Fibroblast of lung (primary cell): ENCODE measurements at regions not wholly inside any gene's neighbourhood (a gene's known extent, or its start where the extent isn't known, plus 50 kb on each side); places are given as distances from the start of the nearest gene placed in this dataset.

Experiments used
- DNase-seq, 2 donors: peaks; one replicate each; pipeline versions ENCODE4 v3.0.0 to v3.0.0-alpha.2; 2010; ENCODE audit warnings: low read depth in 2 of 2
- H2AFZ ChIP-seq: 2 replicates; pipeline ENCODE4 v1.5.1; 2012; ENCODE audit warnings: low read length, control low read depth, inconsistent platforms
- H3K27ac ChIP-seq: 2 replicates; pipeline ENCODE4 v1.5.1; 2011; ENCODE audit warnings: low read length, control low read depth; ENCODE audit not compliant: insufficient read depth
- H3K27me3 ChIP-seq: 2 replicates; pipeline ENCODE4 v1.5.1; 2011; ENCODE audit warnings: mild to moderate bottlenecking, low read length; ENCODE audit not compliant: control insufficient read depth, insufficient read depth
- H3K36me3 ChIP-seq: 2 replicates; pipeline ENCODE4 v1.5.1; 2011; ENCODE audit warnings: low read length; ENCODE audit not compliant: control insufficient read depth, insufficient read depth
- H3K4me1 ChIP-seq: 2 replicates; pipeline ENCODE4 v1.5.1; 2011; ENCODE audit warnings: low read length; ENCODE audit not compliant: control insufficient read depth, insufficient read depth; ENCODE audit errors: extremely low read depth
- H3K4me2 ChIP-seq: 2 replicates; pipeline ENCODE4 v1.5.1; 2011; ENCODE audit warnings: low read length, control low read depth; ENCODE audit not compliant: insufficient read depth; ENCODE audit errors: extremely low read depth
- H3K4me3 ChIP-seq, 4 experiments: fragments of 200-600 bp in 1 of 4; sonication (generic) in 1 of 4; replicated peaks in 1 of 4; 2 replicates each; pipeline ENCODE4 v1.5.1; 2011 to 2016; ENCODE audit warnings: low read length in 4 of 4, low read depth in 3 of 4, mild to moderate bottlenecking in 3 of 4, control low read depth in 2 of 4, inconsistent platforms in 1 of 4, mixed read lengths in 1 of 4; ENCODE audit not compliant: insufficient read depth in 1 of 4; ENCODE audit errors: control extremely low read depth in 1 of 4
- H3K79me2 ChIP-seq: 2 replicates; pipeline ENCODE4 v1.5.1; 2012; ENCODE audit warnings: mild to moderate bottlenecking, low read length, inconsistent platforms; ENCODE audit not compliant: control insufficient read depth, insufficient read depth
- H3K9ac ChIP-seq: 2 replicates; pipeline ENCODE4 v1.5.1; 2011; ENCODE audit warnings: mild to moderate bottlenecking, low read length, control low read depth; ENCODE audit not compliant: insufficient read depth
- H3K9me3 ChIP-seq: 2 replicates; pipeline ENCODE4 v1.5.1; 2012; ENCODE audit warnings: low read depth, low read length; ENCODE audit not compliant: control insufficient read depth, insufficient read depth
- H4K20me1 ChIP-seq: 2 replicates; pipeline ENCODE4 v1.5.1; 2011; ENCODE audit warnings: low read length; ENCODE audit not compliant: control insufficient read depth, insufficient read depth; ENCODE audit errors: extremely low read depth
- CTCF ChIP-seq, 2 donors: IDR thresholded peaks in 1 of 2; conservative IDR thresholded peaks in 1 of 2; 1 replicate in 1 of 2; 2 replicates in 1 of 2; pipeline ENCODE4 v1.5.1; 2011 to 2012; ENCODE audit warnings: low read length in 2 of 2, control low read depth in 1 of 2, inconsistent platforms in 1 of 2, low read depth in 1 of 2, mild to moderate bottlenecking in 1 of 2
- EZH2 ChIP-seq: IDR thresholded peaks from 2 replicates; pipeline ENCODE4 v1.5.1; 2012; ENCODE audit warnings: low read length, control low read depth, mild to moderate bottlenecking; ENCODE audit errors: missing control alignments

GRCh38 chr3:147864754-147865354 is 455.7 kb downstream of the ZIC1 start:
- H3K27me3 ChIP-seq: no peaks in the 10 kb centered on the region
- no peak for TF ChIP-seq CTCF (conservative IDR thresholded peaks at IDR 0.05 in 1 of 2, IDR thresholded peaks at IDR 0.05 in 1 of 2; ENCODE audit: low read depth in 1 of 2, low read length in 2 of 2)
- no peak for TF ChIP-seq EZH2
- H3K4me1 ChIP-seq: no peaks in the 10 kb centered on the region
- no peaks in the 10 kb centered on the region for H3K36me3 ChIP-seq
- H2AFZ ChIP-seq: no peak overlapping the region
- no peaks in the 10 kb centered on the region for H4K20me1 ChIP-seq
- no peak overlapping the region for H3K4me3 ChIP-seq
- no peak overlapping the region for H3K9ac ChIP-seq
- no peak overlapping the region for H3K27ac ChIP-seq
- H3K9me3 ChIP-seq: no peaks in the 10 kb centered on the region
- no peaks in the 10 kb centered on the region for H3K79me2 ChIP-seq
- peak in 1 of 2 donors; percentile 6 for DNase-seq
- H3K4me2 ChIP-seq: no peak overlapping the region

GRCh38 chr3:147866561-147866960 is 457.4 kb downstream of the ZIC1 start:
- no peak overlapping the region for H3K27ac ChIP-seq
- H3K9me3 ChIP-seq: no peaks in the 10 kb centered on the region
- H3K27me3 ChIP-seq: no peaks in the 10 kb centered on the region
- H4K20me1 ChIP-seq: no peaks in the 10 kb centered on the region
- no peak overlapping the region for H3K4me2 ChIP-seq
- H2AFZ ChIP-seq: no peak overlapping the region
- H3K36me3 ChIP-seq: no peaks in the 10 kb centered on the region
- TF ChIP-seq EZH2 (no peak), CTCF (conservative IDR thresholded peaks at IDR 0.05 in 1 of 2, IDR thresholded peaks at IDR 0.05 in 1 of 2; ENCODE audit: low read depth in 1 of 2, low read length in 2 of 2) (no peak)
- DNase-seq: no peak
- H3K4me1 ChIP-seq: no peaks in the 10 kb centered on the region
- H3K4me3 ChIP-seq: no peak overlapping the region
- H3K79me2 ChIP-seq: no peaks in the 10 kb centered on the region
- H3K9ac ChIP-seq: no peak overlapping the region

- Histone ChIP-seq H3K27ac (no peak overlapping the region), H4K20me1 (no peaks in the 10 kb centered on the region), H3K9ac (no peak overlapping the region), H3K4me1 (no peaks in the 10 kb centered on the region), H3K27me3 (no peaks in the 10 kb centered on the region), H3K36me3 (no peaks in the 10 kb centered on the region), H2AFZ (no peak overlapping the region), H3K9me3 (no peaks in the 10 kb centered on the region), H3K4me2 (no peak overlapping the region), H3K4me3 (no peak overlapping the region), H3K79me2 (no peaks in the 10 kb centered on the region)
- no peak for DNase-seq
- TF ChIP-seq EZH2 (no peak), CTCF (conservative IDR thresholded peaks at IDR 0.05 in 1 of 2, IDR thresholded peaks at IDR 0.05 in 1 of 2; ENCODE audit: low read depth in 1 of 2, low read length in 2 of 2) (no peak)
Observed at GRCh38 chr3:147872568-147872967, 463.4 kb downstream of the ZIC1 start.
